CD1c-positive myeloid dendritic cell (primary cell): ENCODE measurements at regions not wholly inside any gene's neighbourhood (a gene's known extent, or its start where the extent isn't known, plus 50 kb on each side); places are given as distances from the start of the nearest gene placed in this dataset.
"Not testable (repeated sequence)": the region's sequence is repeated elsewhere in the genome, so short reads cannot be mapped to it uniquely, and the experiment has no call there.

ENCODE experiments used
- DNase-seq: peaks from one replicate; pipeline ENCODE4 v3.0.0-alpha.2; 2016; ENCODE audit errors: extremely low spot score

DNA sequence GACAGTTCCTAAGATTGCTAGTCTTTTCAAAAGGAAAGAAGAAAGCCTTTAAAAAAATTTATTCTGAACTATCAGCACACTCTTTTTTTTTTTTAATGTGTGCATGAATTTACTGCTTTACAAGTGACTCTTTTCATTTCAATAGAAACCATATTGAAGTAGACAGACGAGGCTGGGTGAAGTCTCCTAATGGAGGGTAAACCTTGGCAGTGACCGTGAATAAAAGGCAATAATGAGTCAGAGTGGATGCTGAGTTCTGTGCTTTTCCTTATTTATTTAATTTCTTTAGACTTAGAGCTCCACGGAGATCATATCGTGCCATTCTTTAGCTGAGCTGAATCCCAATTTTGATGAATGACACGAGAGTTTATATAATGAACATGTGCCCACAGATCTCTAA lies 196.9 kb downstream of the PRL start:
- DNase-seq, result no peak

DNA sequence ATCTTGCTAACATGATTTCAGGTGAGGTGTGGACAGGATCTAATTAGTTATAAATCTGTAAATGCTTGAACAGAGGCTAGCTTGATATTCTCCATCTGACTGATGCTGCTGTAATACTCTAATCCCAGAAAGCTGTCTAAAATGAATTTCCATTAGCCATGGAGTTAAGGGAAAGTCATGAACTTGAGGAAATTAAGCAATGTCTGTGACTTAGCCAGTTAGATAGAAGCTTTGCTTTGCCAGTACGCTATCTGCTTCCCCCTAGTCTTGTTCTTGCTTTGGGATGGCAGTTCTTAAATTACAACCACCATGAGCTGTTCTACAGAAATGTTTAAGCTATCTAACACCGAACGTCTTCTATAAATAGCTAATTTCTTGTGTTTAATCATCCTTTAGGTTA lies 195.7 kb downstream of the PRL start:
- DNase-seq, result no peak

DNA sequence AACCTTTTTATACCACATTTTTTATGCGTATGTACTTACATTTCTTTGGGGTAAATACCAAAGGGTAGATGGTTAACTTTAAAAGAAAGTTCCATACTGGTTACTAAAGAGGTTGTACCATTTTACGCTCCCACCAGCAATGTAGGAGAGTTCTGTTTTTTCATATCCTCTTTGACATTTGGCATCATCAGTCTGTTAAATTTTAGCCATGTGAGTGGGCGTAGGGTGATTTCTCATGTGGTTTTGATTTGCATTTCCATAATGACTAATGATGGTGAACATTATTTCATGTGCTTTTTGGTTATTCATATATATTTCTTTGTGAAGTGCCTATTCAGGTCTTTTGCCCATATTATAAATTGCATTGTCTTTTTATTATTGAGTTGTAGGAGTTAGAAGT lies 194.2 kb downstream of the PRL start:
- DNase-seq, result peak; percentile 85

DNA sequence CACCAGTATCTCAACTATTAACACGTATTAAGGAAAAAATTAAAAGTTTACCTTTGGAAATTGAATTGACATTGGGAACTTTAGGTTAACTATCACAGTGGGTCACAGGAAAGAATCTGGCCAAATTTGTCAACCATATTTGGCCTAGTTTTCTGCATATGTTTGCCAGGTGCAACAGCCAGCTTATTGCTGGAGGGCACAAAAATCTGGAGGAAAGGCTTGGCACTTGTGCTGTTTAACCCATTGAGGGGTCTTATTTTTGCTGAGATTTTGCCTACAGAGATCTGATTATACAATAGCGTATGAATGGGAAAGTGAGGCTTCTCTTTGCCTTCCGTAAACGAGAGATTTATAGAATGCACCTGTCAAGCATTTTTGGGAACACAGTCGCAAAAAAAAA lies 190.4 kb downstream of the PRL start:
- DNase-seq, result no peak

DNA sequence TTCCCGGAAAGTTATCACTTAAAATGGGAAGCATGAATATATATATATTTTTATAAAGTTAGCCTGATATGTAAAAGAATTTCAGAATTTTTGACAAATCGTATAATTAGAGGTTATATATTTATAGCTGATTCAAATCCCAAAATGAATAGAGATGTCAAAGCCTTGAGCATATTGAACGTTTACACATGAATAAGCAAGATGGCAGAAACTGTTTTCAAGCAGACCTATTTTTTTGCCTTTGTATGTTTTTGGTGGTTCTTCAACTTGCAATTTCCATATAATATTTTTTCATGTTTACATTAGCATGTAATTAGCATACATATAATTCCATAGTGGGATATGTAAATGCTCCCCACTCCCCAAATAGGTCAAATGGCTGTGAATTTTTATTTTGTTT lies 189.9 kb downstream of the PRL start:
- no peak for DNase-seq

DNA sequence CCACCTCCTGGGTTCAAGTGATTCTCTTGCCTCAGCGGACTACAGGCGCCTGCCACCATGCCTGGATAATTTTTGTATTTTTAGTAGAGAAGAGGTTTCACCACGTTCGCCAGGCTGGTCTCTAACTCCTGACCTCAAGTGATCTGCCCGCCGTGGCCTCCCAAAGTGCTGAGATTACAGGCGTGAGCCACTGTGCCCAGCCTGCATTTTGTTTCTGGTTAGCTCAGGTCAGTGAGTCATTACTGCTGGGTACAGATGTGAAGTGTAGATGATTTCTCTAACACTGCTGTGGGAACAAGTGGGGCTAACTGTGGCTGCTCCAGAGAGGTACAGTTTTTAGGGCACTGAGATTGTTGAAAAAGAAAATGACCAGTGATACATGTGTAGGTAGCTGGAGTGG lies 188.6 kb downstream of the PRL start:
- DNase-seq, result no peak

DNA sequence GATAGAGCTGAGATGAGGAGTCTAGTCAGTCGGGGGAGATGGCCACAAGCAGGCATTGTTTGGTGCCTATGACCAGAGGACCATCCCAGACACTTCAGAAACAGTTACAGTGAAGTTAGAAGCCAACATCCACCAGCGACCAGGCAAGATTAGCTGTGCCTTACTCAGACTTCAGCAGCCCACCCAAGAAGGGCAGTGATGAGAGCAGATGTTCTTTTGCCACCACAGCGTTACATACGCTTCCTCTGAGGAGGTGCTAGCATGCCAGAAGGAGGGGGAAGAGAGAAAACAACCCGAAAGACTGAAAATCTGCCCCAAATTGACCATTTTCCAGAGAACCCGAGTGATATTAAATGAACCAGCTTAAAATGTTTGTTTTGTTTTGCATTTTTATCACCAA lies 186.8 kb downstream of the PRL start:
- DNase-seq, result no peak

DNA sequence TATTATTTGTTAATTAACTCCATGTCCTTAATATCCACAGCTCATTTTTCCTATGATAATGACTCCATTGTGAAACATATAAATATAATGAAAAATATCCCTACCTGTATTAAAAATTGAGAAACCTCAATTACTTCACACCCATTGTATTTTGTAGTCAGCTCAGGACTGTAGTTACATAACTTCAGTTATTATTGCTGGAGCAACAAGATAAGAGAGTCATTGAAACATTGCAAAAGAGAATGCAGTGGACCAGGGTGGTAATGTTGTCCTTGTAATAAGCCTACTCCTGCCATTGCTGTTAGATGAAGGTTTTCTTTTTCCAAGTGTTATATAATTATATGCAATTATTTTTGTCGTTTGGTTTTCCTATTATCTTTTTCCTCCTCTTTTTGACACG lies 184.4 kb downstream of the PRL start:
- no peak for DNase-seq

DNA sequence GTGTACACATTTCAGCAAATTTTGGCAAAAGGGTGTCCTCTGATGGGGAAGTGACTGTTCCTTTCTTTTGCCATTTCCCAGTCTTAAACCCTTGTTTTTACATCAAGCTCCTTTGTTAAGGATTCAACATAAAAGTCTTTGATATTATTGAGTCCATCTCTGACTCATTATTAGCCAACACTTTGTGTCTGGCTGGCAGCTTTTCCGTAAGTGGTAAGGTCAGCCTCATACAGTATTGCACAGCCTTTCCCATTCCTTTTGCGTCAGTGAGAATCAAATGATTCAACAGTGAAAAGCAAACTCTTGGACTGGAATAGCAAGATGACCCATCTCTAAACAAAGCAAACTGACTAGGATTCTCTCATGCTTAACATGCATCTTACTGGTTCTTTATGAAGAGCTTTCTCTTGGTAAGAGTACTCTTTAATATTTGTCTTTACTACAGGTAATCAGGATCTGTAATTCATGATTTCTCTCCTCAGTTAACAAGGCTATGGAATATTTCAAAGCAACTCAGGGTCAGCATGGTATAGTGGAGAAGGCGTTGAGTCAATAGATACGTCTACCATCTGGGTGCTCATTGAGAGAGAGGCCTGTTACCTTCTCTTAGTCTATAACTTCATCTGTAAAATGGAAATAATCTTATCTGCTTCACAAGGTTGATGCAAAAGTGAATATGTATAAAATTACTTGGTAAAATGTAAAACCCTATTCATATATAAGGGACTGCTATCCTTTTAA lies 183.6 kb downstream of the PRL start:
- no peak for DNase-seq

DNA sequence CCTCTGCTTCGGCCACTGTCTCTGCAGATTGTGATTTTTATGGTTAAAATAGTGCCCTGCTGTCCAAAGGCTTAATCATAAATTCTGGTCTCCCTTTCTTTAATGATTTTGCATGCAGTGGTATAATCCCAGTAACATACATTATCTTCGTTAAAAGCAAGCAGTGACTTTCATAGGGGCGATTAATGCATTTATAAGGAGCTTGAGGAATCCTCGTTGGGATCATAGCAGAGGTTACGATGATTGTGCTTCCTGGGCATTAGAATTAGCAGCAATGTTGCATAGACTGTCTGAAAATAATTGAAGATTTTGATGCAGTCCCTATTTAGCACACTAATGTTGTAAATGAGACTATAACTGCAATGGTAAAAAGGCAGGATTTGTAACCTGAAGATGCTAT lies 181.3 kb downstream of the PRL start:
- no peak for DNase-seq

DNA sequence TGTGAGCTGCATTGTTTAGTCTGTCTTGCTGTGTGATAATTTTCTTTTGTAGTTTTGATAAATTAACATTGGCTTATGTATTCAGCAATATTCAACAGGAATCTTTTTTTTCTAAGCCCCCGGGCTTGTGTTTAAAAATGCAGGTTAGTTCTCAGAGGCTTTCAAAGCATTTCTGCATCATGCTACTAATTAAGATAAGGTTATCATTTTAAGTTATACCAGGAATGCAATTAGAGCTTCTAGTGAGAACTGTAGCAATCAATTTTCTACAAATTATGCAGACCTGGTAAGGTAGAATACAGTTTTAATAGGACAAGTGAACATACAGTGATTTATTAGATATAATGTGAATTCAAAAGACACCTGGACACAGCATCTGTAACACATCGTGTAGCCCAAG lies 179.2 kb downstream of the PRL start:
- no peak for DNase-seq

DNA sequence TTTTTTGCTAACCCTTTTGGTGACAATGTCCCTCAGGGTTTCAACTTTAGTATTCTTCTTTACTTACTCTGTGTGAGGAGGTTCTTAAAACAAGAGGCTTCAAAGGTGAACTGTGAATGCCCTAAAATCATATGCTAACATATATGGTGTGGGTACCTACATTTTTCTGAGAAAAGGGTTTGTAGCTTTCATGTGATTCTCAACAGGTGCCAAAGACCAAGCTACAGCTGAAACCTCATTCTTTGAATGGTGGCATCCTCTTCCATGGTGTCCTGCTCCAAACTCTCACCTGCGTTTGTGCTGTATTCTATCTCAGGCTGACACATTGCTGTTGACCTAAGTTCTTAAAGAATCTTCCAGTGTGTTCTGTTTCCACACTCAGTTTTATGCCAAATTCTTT lies 177.3 kb downstream of the PRL start:
- no peak for DNase-seq

DNA sequence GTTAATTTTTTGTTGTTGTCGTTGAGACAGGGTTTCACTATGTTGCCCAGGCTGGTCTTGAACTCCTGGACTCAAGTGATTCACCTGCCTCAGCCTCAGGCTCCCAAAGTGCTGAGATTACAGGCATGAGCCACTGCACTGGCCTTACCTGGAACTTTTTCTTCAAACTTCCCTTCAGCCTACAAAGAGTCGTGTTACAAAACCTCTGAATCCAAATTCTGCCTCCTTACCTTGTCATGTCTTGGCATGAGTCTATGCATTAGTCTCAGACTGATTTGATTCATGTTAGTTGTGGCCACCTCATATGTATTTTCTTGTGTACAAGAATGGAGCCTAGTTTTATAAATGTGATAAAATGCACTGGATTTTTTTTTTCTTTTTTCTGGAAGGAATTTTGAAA lies 172.1 kb downstream of the PRL start:
- DNase-seq, result no peak

DNA sequence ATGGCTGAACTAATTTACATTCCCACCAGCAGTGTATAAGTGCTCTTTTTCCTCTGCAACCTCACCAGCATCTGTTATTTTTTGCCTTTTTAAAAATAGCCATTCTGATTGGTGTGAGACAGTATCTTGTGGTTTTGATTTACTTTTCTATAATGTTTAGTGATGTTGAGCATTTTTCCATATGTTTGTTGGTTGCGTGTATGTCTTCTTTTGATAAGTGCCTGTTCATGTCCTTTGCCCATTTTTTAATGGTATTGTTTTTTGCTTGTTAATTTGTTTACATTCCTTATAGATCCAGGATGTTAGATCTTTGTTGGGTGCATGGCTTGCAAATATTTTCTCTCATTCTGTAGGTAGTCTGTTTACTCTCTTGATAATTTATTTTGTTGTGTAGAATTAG lies 169.9 kb downstream of the PRL start:
- no peak for DNase-seq

DNA sequence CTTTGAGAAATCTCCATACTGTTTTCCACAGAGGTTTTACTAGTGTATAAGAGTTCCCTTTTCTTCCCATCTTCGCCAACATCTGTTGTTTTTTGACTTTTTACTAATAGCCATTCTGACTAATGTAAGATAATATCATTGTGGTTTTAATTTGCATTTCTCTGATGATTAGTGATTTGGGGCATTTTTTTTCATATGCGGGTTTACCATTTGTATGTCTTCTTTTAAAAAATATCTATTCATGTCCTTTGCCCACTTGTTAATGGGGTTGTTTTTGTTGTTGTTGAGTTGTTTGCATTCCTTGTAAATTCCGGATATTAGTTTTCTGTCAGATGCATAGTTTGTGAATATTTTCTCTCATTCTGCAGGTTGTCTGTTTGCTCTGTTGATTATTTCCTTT lies 167.1 kb downstream of the PRL start:
- DNase-seq, result no peak

DNA sequence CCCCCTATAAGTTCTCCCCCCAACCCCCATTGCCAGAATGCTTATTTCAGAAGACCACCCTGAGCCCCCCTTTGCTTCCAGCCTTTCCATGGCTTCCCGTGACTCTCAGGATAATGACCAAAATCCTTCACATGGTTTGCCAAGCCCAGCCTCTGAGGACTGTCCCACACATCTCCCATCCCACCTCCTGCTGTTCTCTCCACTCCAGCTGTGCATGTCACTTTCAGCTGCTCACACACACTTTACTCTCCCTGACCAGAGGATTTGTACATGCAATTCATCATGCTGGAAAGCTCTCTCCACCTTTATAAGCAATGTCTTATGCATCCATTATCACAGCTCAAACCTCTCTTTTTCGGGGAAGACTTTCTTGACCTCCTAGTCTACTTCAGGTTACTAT lies 164.2 kb downstream of the PRL start:
- DNase-seq, result no peak

DNA sequence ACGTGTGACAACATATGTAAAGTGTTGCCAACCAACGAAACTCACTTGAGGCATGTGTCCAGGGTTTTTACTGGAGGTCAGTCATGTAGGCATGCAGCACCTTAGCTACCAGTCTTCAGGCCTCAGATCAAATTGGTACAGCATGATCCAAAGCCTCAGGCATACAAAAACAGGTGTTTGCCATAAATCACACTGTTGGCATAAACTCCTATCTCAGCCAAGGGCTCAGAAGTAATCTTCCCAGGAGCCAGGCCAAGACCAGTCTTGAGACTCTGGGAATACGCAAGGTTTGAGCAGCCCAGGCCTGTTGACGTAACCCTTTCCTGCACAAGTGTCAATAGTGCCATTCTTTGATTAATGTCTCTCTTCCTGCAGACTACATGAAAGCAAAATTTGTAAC lies 163.5 kb downstream of the PRL start:
- DNase-seq, result no peak

DNA sequence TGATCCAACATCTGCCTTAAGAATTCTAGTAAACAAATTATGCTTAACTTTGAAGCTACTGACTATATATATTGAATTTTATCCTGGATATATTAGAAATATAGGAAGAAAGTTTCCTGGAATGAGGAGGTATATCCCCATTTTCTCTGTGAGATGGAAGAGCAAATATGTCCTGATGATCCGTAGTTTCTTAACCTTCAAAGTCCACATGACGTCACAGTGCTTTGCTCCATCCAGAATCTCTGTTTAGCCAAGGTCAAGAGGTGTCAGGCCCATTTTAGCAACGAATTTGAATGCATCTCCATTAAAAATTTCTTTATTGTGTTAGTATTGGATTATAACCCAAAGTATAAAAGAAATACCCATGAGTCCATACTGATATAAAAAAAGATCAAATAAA lies 162.5 kb downstream of the PRL start:
- no peak for DNase-seq

DNA sequence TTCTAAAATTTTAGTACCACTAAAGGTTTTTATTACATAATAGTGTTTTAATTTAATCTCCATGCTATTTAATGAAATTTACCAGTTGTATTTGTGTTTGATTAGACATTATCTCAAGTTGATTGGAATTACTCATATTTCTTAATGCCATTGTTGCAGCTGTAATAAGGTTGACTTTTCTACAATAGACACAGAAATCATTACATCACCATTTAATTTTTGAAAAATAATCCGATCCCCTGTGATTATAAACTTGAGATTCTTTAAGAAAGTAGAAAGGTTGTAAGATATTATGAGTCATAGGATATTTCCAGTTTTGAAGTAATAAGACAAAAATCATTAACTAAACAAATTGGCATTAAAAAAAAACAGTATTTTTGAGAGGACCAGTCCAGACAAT lies 161.4 kb downstream of the PRL start:
- no peak for DNase-seq

DNA sequence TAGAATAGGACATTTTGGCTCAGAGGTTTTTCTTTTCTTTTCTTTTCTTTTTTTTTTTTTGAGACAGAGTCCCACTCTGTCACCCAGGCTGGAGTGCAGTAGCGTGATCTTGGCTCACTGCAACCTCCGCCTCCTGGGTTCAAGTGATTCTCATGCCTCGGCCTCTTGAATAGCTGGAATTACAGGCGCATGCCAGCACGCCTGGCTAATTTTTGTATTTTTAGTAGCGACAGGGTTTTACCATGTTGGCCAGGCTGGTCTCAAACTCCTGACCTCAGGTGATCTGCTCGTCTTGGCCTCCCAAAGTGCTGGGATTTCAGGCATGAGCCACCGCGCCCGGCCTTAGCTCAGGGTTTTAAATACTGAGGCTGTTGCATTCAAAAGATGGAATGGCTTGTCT lies 156.1 kb downstream of the PRL start:
- not testable (repeated sequence) for DNase-seq

DNA sequence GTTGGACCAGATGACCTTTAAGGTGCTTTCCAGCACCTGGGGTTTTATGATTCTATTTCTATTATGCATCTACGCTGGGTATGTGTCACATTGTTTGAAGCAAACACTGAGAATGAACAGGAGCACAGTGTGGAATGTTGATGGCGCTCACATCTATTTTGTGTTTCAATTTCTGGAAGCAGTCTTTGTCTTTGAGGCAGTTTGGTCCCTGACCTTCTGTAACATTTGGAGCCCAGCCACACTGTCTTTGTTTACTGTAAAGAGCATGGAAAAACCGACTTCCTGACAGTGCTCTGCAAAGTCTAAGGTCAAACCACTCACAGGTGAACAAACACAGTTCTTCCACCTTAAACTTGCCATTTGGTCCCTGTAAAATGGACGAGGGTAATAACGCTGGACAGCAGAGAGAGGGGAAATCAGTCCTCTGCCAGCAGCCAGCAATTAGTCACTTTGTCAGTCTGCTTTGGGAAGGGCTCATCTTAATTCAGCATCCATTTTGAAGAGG lies 155.5 kb downstream of the PRL start:
- DNase-seq, result no peak

DNA sequence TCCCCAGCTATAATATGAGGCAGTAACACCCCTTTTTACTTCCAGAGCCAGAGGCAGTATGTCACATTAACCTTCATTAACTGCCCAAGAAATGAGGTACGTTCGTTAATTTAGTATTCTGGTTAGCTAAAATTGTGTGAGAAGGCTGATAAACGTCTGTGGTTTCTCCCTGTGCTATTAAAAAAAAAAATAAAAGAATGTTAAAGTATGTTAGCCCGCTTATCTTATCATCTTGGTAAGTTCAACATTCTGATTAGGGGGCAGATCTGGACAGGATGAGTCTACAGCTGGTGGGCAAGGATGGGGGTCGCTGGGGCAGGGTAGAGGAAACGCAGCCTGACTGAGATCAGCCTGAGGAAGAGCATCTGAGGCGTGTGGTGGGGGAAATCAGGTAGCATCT lies 154.0 kb downstream of the PRL start:
- no peak for DNase-seq

DNA sequence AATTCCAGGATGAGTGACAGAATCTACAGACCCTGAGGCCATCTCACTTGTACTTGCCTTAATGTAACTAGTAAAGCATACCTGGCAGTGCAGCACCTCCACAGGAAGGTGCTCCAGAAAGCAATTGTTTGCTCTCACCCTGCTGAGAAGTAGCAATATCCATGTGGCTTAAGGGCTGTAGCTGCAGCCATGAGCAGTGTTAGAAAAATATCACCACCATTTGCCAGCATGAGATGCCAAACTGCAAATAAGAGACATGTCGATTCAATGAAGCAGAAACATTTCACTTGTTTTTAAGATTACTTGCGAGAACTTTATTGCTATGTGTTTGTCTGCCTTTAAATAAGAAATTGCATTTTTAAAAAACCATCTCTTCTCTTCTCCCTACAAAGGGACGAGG lies 151.5 kb downstream of the PRL start:
- DNase-seq, result no peak
